ENCODE measurements at regions not wholly inside any gene's neighbourhood (a gene's known extent, or its start where the extent isn't known, plus 50 kb on each side); places are given as distances from the start of the nearest gene placed in this dataset.

DNA sequence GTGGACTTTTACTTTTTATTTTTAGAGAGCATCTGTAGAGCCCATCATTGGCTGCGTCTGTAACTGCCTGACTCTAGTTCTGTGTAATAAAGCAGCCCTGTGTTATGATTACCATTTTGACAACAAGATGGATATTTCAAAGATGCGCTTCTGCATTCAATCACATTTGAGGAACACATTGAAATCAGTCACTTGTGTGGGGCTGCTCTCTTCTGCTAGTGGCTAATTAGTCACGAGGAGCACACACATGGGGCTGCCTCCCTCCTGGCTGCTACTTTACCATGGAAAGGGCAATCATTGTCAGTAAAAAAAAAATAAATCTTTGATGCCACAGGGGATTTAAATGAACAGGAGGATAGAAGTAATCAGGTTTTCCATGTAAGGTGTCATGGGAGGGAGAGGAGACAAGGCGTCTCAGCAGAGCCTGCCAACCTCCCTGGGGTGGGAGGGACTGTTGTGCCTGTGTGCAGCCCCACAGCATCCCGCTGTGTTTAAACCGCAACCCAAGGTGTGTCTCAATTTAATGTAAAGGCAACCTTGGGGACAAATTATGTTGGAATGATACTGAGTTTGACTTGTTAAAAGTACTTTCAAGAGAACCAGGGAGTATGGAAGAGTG is 205.2 kb upstream of the COBL start:
- no peak for TF ChIP-seq SP1 (IDR thresholded peaks at IDR 0.05)
- no peak for TF ChIP-seq FOXM1 (IDR thresholded peaks at IDR 0.05; ENCODE audit: borderline replicate concordance)
- TF ChIP-seq LEF1 (IDR thresholded peaks at IDR 0.05; ENCODE audit: borderline replicate concordance), result no peak
- no peak for TF ChIP-seq L3MBTL2 (conservative IDR thresholded peaks at IDR 0.05)
- TF ChIP-seq TARDBP (IDR thresholded peaks at IDR 0.05), result no peak
- TF ChIP-seq ARNT (IDR thresholded peaks at IDR 0.05), result no peak
- no peak for TF ChIP-seq NFRKB (IDR thresholded peaks at IDR 0.05)
- TF ChIP-seq ELF4 (IDR thresholded peaks at IDR 0.05), result no peak
- no peak for TF ChIP-seq SUZ12 (IDR thresholded peaks at IDR 0.05)
- no peak for TF ChIP-seq ZNF384 (IDR thresholded peaks at IDR 0.05)
- TF ChIP-seq HDGF (IDR thresholded peaks at IDR 0.05; ENCODE audit: borderline replicate concordance), result no peak

Measured in HEK293T (cell line).